AG09319 (cell line): ENCODE measurements at regions not wholly inside any gene's neighbourhood (a gene's known extent, or its start where the extent isn't known, plus 50 kb on each side); places are given as distances from the start of the nearest gene placed in this dataset.

ENCODE experiments used
- DNase-seq: peaks from one replicate; pipeline ENCODE4 v3.0.0-alpha.2; 2010; ENCODE audit warnings: low read depth; ENCODE audit errors: extremely low read depth
- CTCF ChIP-seq: IDR thresholded peaks from 2 replicates; pipeline ENCODE4 v1.5.1; 2011; ENCODE audit warnings: low read depth, mild to moderate bottlenecking, inconsistent platforms, low read length, moderate library complexity

- DNase-seq, result no peak
- TF ChIP-seq CTCF, result no peak
Observed at GRCh38 chr13:73556128-73556527, 497.3 kb downstream of the KLF5 start.

GRCh38 chr13:73551736-73552135, 492.9 kb downstream of the KLF5 start:
- TF ChIP-seq CTCF, result no peak
- DNase-seq, result no peak

GRCh38 chr13:73549717-73550116, 490.9 kb downstream of the KLF5 start:
- no peak for DNase-seq
- no peak for TF ChIP-seq CTCF

GRCh38 chr13:73548449-73548848, 489.6 kb downstream of the KLF5 start:
- no peak for TF ChIP-seq CTCF
- no peak for DNase-seq

- no peak for DNase-seq
- no peak for TF ChIP-seq CTCF
Observed at GRCh38 chr13:73547239-73547638, 488.4 kb downstream of the KLF5 start.

- DNase-seq, result no peak
- TF ChIP-seq CTCF, result no peak; the same call in 1 of the 2 replicates
Observed at GRCh38 chr13:73544175-73544574, 485.4 kb downstream of the KLF5 start.

- no peak for DNase-seq
- TF ChIP-seq CTCF, result no peak
Observed at GRCh38 chr13:73542446-73542845, 483.6 kb downstream of the KLF5 start.
